ENCODE measurements at regions not wholly inside any gene's neighbourhood (a gene's known extent, or its start where the extent isn't known, plus 50 kb on each side); places are given as distances from the start of the nearest gene placed in this dataset.

DNA sequence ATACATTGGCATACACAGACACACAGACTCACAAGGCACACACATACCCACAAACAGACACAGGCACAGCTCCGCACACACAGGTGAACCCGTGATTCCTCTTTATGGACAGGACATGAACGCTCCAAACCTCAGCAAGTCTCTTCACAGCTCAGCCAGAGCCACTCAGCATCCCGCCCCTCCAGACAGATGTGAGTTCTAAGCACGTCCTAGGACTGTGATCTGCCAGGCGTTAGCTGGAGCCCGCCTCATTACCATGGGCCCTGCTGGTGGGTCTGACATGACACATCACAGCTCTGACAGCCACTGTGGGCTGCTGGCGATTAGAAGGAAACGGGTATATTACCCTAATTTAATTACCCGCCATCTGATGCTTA, 176.7 kb upstream of the PPP2R2D start:
- no peaks in the 10 kb centered on the region for H3K9me1 ChIP-seq (replicated peaks; ENCODE audit: control insufficient read depth, extremely low read depth, insufficient read depth, low read length)
- H3K9ac ChIP-seq (replicated peaks; ENCODE audit: extremely low read depth, insufficient read depth, low read length) = no peak overlapping the region
- H2AFZ ChIP-seq (ENCODE audit: low read depth, low read length) = no peak overlapping the region
- BruUV-seq (replicated peaks) = no TSS peak
- no peak for DNase-seq (ENCODE audit: low read depth, low spot score)
- no peaks in the 10 kb centered on the region for H4K20me1 ChIP-seq (replicated peaks; ENCODE audit: control insufficient read depth, extremely low read depth, insufficient read depth, low read length)
- no peak overlapping the region for H3K4me2 ChIP-seq (ENCODE audit: insufficient read depth, low read length)
- H3K27me3 ChIP-seq (ENCODE audit: control insufficient read depth in 2 of 2, insufficient read depth in 2 of 2, low read length in 2 of 2) = no peaks in the 10 kb centered on the region
- no peaks in the 10 kb centered on the region for H3K36me3 ChIP-seq (ENCODE audit: control insufficient read depth in 2 of 2, extremely low read depth in 1 of 2, insufficient read depth in 2 of 2, low read length in 2 of 2)
- ChIA-PET POLR2A (no interaction called here), CTCF (no interaction called here)
- TF ChIP-seq POLR2A (IDR thresholded peaks at IDR 0.05; ENCODE audit: low read depth, low read length) (no peak), FOS (IDR thresholded peaks at IDR 0.05; ENCODE audit: borderline replicate concordance, insufficient read depth, low read length) (no peak), EZH2 (IDR thresholded peaks at IDR 0.05; ENCODE audit: borderline replicate concordance, low read depth, low read length, severe bottlenecking) (no peak), MAX (IDR thresholded peaks at IDR 0.05; ENCODE audit: insufficient read depth, insufficient read length) (no peak), GATA2 (IDR thresholded peaks at IDR 0.05; ENCODE audit: insufficient read depth, insufficient read length, low read depth, low read length) (no peak), POLR2AphosphoS5 (IDR thresholded peaks at IDR 0.05; ENCODE audit: insufficient read depth, low read depth, low read length) (no peak), JUN (IDR thresholded peaks at IDR 0.05; ENCODE audit: borderline replicate concordance, insufficient read depth, insufficient read length, low read depth) (no peak), MYC (IDR thresholded peaks at IDR 0.05; ENCODE audit: low read depth, low read length) (no peak), CTCF (IDR thresholded peaks at IDR 0.05; ENCODE audit: extremely low read depth in 1 of 2, insufficient read depth in 1 of 2, low read depth in 1 of 2, low read length in 2 of 2) (no peak)
- H3K79me2 ChIP-seq (ENCODE audit: control insufficient read depth, insufficient read depth, low read length) = no peaks in the 10 kb centered on the region
- H3K4me1 ChIP-seq (ENCODE audit: control insufficient read depth, extremely low read depth, insufficient read depth, low read length) = no peaks in the 10 kb centered on the region
- no peak for FAIRE-seq
- dilution Hi-C loops (cut with MboI; ENCODE audit: extremely low pct_ligation_motif_present, low sequenced_read_pairs) (no loop called here), intact Hi-C loops (cut with micrococcal nuclease) (no loop called here)
- peaks cover 7% of the 10 kb centered on the region for H3K9me3 ChIP-seq (replicated peaks; ENCODE audit: control insufficient read depth, insufficient read depth, low read length)
- no peak overlapping the region for H3K4me3 ChIP-seq (replicated peaks in 1 of 3; ENCODE audit: insufficient read depth in 1 of 3, low read depth in 1 of 3, low read length in 3 of 3)
- H3K27ac ChIP-seq (ENCODE audit: insufficient read depth, low read depth, low read length) = no peak overlapping the region
